ENCODE measurements at regions not wholly inside any gene's neighbourhood (a gene's known extent, or its start where the extent isn't known, plus 50 kb on each side); places are given as distances from the start of the nearest gene placed in this dataset.

DNA sequence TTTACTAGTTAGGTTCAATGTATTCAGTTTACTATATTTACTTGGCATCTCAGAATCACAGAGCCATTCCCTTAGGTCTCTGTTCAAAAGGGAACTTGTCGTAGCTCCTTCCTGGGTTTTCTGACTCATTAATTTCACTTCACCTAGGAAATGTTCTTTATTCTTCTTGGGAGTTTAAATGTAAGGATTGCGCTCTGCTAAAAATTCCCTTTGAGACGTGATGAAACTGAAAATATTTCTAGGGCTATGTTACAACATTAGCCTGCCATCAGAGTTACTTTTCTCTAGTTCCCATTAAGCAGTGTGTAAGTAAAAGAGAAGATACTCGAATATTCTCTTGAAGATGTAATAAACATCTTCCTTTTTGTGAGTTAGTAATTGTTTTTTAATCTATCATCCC, 209.5 kb downstream of the CASP12 start:
- Histone ChIP-seq H3K4me1 (ENCODE audit: control insufficient read depth, insufficient read depth, low read length) (no peaks in the 10 kb centered on the region), H3K27ac (ENCODE audit: extremely low read depth, low read depth, low read length) (no peak overlapping the region), H3K9me3 (ENCODE audit: control insufficient read depth, insufficient read depth, low read depth, low read length) (no peaks in the 10 kb centered on the region), H3K36me3 (ENCODE audit: control insufficient read depth in 2 of 2, insufficient read depth in 1 of 2, low read length in 2 of 2) (no peaks in the 10 kb centered on the region), H3K4me3 (ENCODE audit: low read depth, low read length) (no peak overlapping the region)
- ChIA-PET POLR2A (no interaction called here), CTCF (interaction anchor here (0.7 kb wide), 2 partner anchors 213 to 1142 kb away, joined by 3 read pairs; no protein-coding TSS in a partner anchor)
- no peak for TF ChIP-seq KLF10 (tag by site-specific recombination; IDR thresholded peaks at IDR 0.05)
- no peak for TF ChIP-seq ZNF473 (tag by site-specific recombination; IDR thresholded peaks at IDR 0.05)
- no peak for TF ChIP-seq KLF1 (tag by site-specific recombination; IDR thresholded peaks at IDR 0.05)
- no peak for TF ChIP-seq ZNF692 (tag by site-specific recombination; IDR thresholded peaks at IDR 0.05)
- TF ChIP-seq ZNF121 (tag by site-specific recombination; IDR thresholded peaks at IDR 0.05): no peak
- TF ChIP-seq, protein P1, sequence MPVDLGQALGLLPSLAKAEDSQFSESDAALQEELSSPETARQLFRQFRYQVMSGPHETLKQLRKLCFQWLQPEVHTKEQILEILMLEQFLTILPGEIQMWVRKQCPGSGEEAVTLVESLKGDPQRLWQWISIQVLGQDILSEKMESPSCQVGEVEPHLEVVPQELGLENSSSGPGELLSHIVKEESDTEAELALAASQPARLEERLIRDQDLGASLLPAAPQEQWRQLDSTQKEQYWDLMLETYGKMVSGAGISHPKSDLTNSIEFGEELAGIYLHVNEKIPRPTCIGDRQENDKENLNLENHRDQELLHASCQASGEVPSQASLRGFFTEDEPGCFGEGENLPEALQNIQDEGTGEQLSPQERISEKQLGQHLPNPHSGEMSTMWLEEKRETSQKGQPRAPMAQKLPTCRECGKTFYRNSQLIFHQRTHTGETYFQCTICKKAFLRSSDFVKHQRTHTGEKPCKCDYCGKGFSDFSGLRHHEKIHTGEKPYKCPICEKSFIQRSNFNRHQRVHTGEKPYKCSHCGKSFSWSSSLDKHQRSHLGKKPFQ (tag by site-specific recombination; IDR thresholded peaks at IDR 0.05): no peak
- TF ChIP-seq ZNF140 (tag by site-specific recombination; IDR thresholded peaks at IDR 0.05): no peak
- TF ChIP-seq ZNF596 (tag by site-specific recombination; IDR thresholded peaks at IDR 0.05): no peak

DNA sequence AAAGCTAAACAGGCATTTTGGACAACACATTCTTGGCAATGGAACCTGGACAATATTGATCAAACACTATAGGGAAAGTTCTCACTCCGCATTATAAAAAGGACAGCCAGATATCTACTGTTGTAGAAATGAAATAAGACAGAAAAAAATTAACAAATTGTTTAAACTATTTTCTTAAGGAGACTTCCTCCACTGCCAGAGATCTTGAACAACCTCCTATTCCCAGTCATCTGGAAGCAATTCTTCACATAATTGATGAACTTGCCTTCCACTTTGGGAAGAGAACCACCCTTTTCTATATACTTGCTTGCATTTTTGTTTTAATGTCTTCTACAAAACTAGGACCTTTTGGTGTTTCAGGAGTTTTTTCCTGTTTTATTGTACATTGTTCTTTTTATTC, 216.1 kb downstream of the CASP12 start:
- Histone ChIP-seq H3K9me3 (ENCODE audit: control insufficient read depth, insufficient read depth, low read depth, low read length) (no peaks in the 10 kb centered on the region), H3K27ac (ENCODE audit: extremely low read depth, low read depth, low read length) (no peak overlapping the region), H3K4me3 (ENCODE audit: low read depth, low read length) (no peak overlapping the region), H3K36me3 (ENCODE audit: control insufficient read depth in 2 of 2, insufficient read depth in 1 of 2, low read length in 2 of 2) (no peaks in the 10 kb centered on the region), H3K4me1 (ENCODE audit: control insufficient read depth, insufficient read depth, low read length) (no peaks in the 10 kb centered on the region)
- ChIA-PET CTCF (no interaction called here), POLR2A (no interaction called here)
- TF ChIP-seq ZNF37A (tag by site-specific recombination; IDR thresholded peaks at IDR 0.05): no peak
- no peak for TF ChIP-seq ZNF366 (tag by site-specific recombination; conservative IDR thresholded peaks at IDR 0.05)
- TF ChIP-seq ZNF239 (tag by site-specific recombination; IDR thresholded peaks at IDR 0.05): no peak
- no peak for TF ChIP-seq ZNF223 (tag by site-specific recombination; IDR thresholded peaks at IDR 0.05)
- no peak for TF ChIP-seq ZNF157 (tag by site-specific recombination; IDR thresholded peaks at IDR 0.05)
- no peak for TF ChIP-seq ZNF692 (tag by site-specific recombination; IDR thresholded peaks at IDR 0.05)

- POLR2A ChIA-PET: no interaction called here
- no peaks in the 10 kb centered on the region for H3K36me3 ChIP-seq (ENCODE audit: control insufficient read depth in 2 of 2, insufficient read depth in 1 of 2, low read length in 2 of 2)
- H3K27ac ChIP-seq (ENCODE audit: extremely low read depth, low read depth, low read length): no peak overlapping the region
- CTCF ChIA-PET: no interaction called here
- no peaks in the 10 kb centered on the region for H3K4me1 ChIP-seq (ENCODE audit: control insufficient read depth, insufficient read depth, low read length)
- H3K9me3 ChIP-seq (ENCODE audit: control insufficient read depth, insufficient read depth, low read depth, low read length): no peaks in the 10 kb centered on the region
- no peak overlapping the region for H3K4me3 ChIP-seq (ENCODE audit: low read depth, low read length)
- no peak for TF ChIP-seq ZNF768 (tag by site-specific recombination; IDR thresholded peaks at IDR 0.05)
- TF ChIP-seq, protein P2, sequence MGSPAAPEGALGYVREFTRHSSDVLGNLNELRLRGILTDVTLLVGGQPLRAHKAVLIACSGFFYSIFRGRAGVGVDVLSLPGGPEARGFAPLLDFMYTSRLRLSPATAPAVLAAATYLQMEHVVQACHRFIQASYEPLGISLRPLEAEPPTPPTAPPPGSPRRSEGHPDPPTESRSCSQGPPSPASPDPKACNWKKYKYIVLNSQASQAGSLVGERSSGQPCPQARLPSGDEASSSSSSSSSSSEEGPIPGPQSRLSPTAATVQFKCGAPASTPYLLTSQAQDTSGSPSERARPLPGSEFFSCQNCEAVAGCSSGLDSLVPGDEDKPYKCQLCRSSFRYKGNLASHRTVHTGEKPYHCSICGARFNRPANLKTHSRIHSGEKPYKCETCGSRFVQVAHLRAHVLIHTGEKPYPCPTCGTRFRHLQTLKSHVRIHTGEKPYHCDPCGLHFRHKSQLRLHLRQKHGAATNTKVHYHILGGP (tag by site-specific recombination; IDR thresholded peaks at IDR 0.05): no peak
- no peak for TF ChIP-seq ZNF175 (tag by site-specific recombination; IDR thresholded peaks at IDR 0.05)
- no peak for TF ChIP-seq ZNF623 (tag by site-specific recombination; IDR thresholded peaks at IDR 0.05)
- TF ChIP-seq ZSCAN30 (tag by site-specific recombination; IDR thresholded peaks at IDR 0.05): no peak
- no peak for TF ChIP-seq ZNF600 (tag by site-specific recombination; IDR thresholded peaks at IDR 0.05)
- TF ChIP-seq, protein P3, sequence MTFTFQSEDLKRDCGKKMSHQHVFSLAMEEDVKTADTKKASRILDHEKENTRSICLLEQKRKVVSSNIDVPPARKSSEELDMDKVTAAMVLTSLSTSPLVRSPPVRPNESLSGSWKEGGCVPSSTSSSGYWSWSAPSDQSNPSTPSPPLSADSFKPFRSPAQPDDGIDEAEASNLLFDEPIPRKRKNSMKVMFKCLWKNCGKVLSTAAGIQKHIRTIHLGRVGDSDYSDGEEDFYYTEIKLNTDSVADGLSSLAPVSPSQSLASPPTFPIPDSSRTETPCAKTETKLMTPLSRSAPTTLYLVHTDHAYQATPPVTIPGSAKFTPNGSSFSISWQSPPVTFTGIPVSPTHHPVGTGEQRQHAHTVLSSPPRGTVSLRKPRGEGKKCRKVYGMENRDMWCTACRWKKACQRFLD (tag by site-specific recombination; IDR thresholded peaks at IDR 0.05): no peak
- no peak for TF ChIP-seq ZNF510 (tag by site-specific recombination; IDR thresholded peaks at IDR 0.05; ENCODE audit: insufficient replicate concordance)
Observed at GRCh38 chr11:104679258-104679657, 219.0 kb downstream of the CASP12 start.

Data from HEK293 (cell line).